Suprapubic skin (tissue), 3 donors: ENCODE measurements at regions not wholly inside any gene's neighbourhood (a gene's known extent, or its start where the extent isn't known, plus 50 kb on each side); places are given as distances from the start of the nearest gene placed in this dataset.

Source experiments
- POLR2A ChIP-seq, 2 donors: fragments of 450-650 bp; IDR thresholded peaks; one replicate each; pipeline ENCODE4 v1.6.1; 2017; ENCODE audit warnings: antibody characterized with exemption in 2 of 2, mild to moderate bottlenecking in 2 of 2, moderate library complexity in 2 of 2
- TF ChIP-seq, protein P1 (sequence below), 2 donors: fragments of 200-600 bp in 1 of 2; fragments of 450-650 bp in 1 of 2; sonication (generic) in 1 of 2; IDR thresholded peaks; one replicate each; pipeline ENCODE4 v1.5.1; 2016 to 2019; ENCODE audit warnings: antibody characterized with exemption in 2 of 2, mild to moderate bottlenecking in 1 of 2, moderate library complexity in 1 of 2

DNA sequence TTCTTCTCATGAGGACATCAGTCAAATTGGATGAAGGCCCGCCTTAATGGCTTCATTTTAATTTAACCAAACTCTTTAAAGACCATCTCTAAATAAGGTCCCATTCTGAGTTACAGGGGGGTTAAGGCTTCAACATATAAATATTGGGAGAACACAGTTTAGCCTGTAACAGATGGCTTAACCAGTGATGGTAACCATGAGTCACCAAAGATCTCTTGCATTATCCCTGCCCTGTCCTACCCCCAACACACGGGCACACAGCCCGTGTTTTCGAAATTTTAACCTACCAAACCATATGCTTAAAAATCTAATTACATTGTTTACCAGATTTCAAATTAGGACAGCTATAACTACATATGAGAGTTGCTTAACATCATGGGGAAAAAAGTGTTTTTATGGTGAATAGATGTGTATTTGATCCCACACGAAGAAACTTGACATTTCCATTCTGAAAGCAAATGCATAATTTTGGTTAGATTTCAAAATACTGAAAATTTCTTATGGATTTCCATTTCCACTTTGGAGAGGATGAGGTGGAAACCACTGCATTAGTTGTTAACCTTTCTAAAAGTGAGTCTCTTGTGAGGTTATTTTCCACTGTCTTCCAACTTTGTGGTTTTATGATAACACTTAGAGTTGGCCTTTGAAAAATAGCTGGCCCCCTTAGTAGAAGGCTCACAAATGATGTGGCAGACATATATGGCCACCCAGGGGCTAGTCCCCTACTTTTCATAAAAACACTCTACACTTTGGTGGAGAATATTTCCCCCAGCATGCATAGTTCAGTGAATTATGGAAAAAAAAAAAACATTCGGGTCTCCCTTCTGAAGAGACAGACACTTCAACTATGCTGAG is 849.3 kb downstream of the TLE1 start:
- TF ChIP-seq, protein P1, sequence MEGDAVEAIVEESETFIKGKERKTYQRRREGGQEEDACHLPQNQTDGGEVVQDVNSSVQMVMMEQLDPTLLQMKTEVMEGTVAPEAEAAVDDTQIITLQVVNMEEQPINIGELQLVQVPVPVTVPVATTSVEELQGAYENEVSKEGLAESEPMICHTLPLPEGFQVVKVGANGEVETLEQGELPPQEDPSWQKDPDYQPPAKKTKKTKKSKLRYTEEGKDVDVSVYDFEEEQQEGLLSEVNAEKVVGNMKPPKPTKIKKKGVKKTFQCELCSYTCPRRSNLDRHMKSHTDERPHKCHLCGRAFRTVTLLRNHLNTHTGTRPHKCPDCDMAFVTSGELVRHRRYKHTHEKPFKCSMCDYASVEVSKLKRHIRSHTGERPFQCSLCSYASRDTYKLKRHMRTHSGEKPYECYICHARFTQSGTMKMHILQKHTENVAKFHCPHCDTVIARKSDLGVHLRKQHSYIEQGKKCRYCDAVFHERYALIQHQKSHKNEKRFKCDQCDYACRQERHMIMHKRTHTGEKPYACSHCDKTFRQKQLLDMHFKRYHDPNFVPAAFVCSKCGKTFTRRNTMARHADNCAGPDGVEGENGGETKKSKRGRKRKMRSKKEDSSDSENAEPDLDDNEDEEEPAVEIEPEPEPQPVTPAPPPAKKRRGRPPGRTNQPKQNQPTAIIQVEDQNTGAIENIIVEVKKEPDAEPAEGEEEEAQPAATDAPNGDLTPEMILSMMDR (IDR thresholded peaks at IDR 0.05): no peak
- TF ChIP-seq POLR2A (IDR thresholded peaks at IDR 0.05): no peak
